IMR-90 (cell line): ENCODE measurements at regions not wholly inside any gene's neighbourhood (a gene's known extent, or its start where the extent isn't known, plus 50 kb on each side); places are given as distances from the start of the nearest gene placed in this dataset.

Experiments
- CEBPB ChIP-seq: IDR thresholded peaks from 2 replicates; pipeline ENCODE4 v1.6.1; 2012; ENCODE audit warnings: low read depth, low read length, improper control_type of control experiment
- CTCF ChIP-seq: conservative IDR thresholded peaks from 2 replicates; pipeline ENCODE4 v1.5.1; 2012; ENCODE audit warnings: mild to moderate bottlenecking, low read depth, low read length, improper control_type of control experiment
- FOS ChIP-seq: fragments of 150-350 bp; IDR thresholded peaks from 2 replicates; pipeline ENCODE4 v1.6.1; 2016; ENCODE audit warnings: low read depth, low read length
- MAFK ChIP-seq: IDR thresholded peaks from 2 replicates; pipeline ENCODE4 v1.6.1; 2012; ENCODE audit warnings: low read depth, low read length, improper control_type of control experiment
- MAZ ChIP-seq: IDR thresholded peaks from 2 replicates; pipeline ENCODE4 v1.6.1; 2012; ENCODE audit warnings: low read depth, mild to moderate bottlenecking, low read length, improper control_type of control experiment, moderate library complexity, borderline replicate concordance
- POLR2A ChIP-seq: IDR thresholded peaks from 2 replicates; pipeline ENCODE4 v1.6.1; 2012; ENCODE audit warnings: mild to moderate bottlenecking, low read depth, low read length
- RFX5 ChIP-seq: IDR thresholded peaks from 2 replicates; pipeline ENCODE4 v1.8.0; 2012; ENCODE audit warnings: low read depth, mild to moderate bottlenecking, low read length, moderate library complexity
- SMC3 ChIP-seq: fragments of 150-350 bp; IDR thresholded peaks from 2 replicates; pipeline ENCODE4 v1.6.1; 2016; ENCODE audit warnings: low read depth, mild to moderate bottlenecking, antibody characterized with exemption, low read length, moderate library complexity

DNA sequence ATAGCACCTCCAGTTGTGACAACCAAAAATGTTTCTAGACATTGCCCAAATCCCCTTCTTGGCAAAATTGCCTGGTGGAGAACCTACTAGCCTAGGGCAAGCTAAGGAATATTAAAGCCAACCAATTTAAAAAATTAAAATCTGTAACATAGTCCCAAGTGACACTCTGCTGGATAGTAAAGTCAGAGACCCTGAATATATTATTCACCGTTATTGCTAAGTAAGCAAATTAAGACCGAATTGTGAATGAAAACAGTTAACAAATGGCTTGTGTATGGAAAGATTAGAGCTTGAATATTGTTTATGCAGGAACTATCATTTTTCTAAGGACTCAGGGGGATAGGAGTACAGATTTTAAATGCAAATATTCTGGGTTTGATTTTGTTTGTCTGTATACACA lies 208.1 kb downstream of the DMAC1 start:
- TF ChIP-seq SMC3 (no peak), CTCF (no peak), FOS (no peak), RFX5 (no peak), CEBPB (no peak), MAFK (peak; percentile 74), POLR2A (no peak), MAZ (no peak)
